A673 (cell line): ENCODE measurements at regions not wholly inside any gene's neighbourhood (a gene's known extent, or its start where the extent isn't known, plus 50 kb on each side); places are given as distances from the start of the nearest gene placed in this dataset.

Experiments used
- EZH2 ChIP-seq: fragments of 200-600 bp; sonication (generic); IDR thresholded peaks from 2 replicates; pipeline ENCODE4 v1.6.1; 2017; ENCODE audit warnings: borderline replicate concordance, low read depth, mild to moderate bottlenecking, mixed read lengths, antibody characterized with exemption, low read length; ENCODE audit not compliant: poor library complexity, severe bottlenecking
- TF ChIP-seq, protein P1 (sequence below): fragments of 300-800, 200-600 bp; sonication (generic); conservative IDR thresholded peaks from 2 replicates; pipeline ENCODE4 v1.5.1; 2017; ENCODE audit warnings: low read depth, mild to moderate bottlenecking, antibody characterized with exemption, low read length, moderate library complexity, mixed read lengths

DNA sequence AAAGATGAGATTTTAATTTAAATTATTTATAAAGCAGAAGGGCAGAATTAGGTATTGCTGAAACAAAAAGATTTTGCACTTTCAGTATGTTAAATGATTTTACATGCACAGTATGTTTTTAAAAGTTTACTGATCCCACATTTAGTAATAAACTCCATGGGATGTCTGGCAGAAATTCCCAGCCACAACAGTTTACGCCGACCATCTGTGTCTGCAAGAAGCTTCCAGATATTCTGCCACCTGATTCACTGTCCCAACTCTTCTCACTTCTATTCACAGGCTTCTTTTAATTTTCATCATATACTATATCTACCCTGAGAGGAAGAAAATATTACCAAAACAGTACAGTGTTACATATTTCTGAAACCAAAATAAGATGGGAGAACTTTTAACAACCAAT, 115.8 kb upstream of the IQCM start:
- TF ChIP-seq, protein P1, sequence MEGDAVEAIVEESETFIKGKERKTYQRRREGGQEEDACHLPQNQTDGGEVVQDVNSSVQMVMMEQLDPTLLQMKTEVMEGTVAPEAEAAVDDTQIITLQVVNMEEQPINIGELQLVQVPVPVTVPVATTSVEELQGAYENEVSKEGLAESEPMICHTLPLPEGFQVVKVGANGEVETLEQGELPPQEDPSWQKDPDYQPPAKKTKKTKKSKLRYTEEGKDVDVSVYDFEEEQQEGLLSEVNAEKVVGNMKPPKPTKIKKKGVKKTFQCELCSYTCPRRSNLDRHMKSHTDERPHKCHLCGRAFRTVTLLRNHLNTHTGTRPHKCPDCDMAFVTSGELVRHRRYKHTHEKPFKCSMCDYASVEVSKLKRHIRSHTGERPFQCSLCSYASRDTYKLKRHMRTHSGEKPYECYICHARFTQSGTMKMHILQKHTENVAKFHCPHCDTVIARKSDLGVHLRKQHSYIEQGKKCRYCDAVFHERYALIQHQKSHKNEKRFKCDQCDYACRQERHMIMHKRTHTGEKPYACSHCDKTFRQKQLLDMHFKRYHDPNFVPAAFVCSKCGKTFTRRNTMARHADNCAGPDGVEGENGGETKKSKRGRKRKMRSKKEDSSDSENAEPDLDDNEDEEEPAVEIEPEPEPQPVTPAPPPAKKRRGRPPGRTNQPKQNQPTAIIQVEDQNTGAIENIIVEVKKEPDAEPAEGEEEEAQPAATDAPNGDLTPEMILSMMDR = no peak
- no peak for TF ChIP-seq EZH2
